ENCODE measurements at regions not wholly inside any gene's neighbourhood (a gene's known extent, or its start where the extent isn't known, plus 50 kb on each side); places are given as distances from the start of the nearest gene placed in this dataset.

- TF ChIP-seq CTCF (IDR thresholded peaks at IDR 0.05; ENCODE audit: low read depth, low read length, poor library complexity, severe bottlenecking) (no peak), EZH2phosphoT487 (IDR thresholded peaks at IDR 0.05; ENCODE audit: borderline replicate concordance, low read length) (no peak)
These were observed 96.6 kb downstream of the MRM1 start for GRCh38 chr17:36697903-36698530.
